GM12878 (cell line): ENCODE measurements at regions not wholly inside any gene's neighbourhood (a gene's known extent, or its start where the extent isn't known, plus 50 kb on each side); places are given as distances from the start of the nearest gene placed in this dataset.

Source experiments
- ATAC-seq: fragments of 200-7000 bp; cut with Tn5 transposase; 3 replicates; pipeline ENCODE4 v1.9.1; 2020; ENCODE audit warnings: mild to moderate bottlenecking, moderate library complexity
- BruUV-seq: library from RNA; stranded (reverse); fragments of 400-500 nt; replicated peaks from 2 replicates; lab custom pipeline; 2021; lab: Mats Ljungman, UMichigan
- CTCF ChIA-PET: fragments of 300-600 bp; sonication (Branson Sonifier 250); formaldehyde crosslinking; extraction: SDS; loops from one replicate; lab custom pipeline; 2021; ENCODE audit warnings: inconsistent platforms; lab: Yijun Ruan, JAX
- POLR2A ChIA-PET: fragments of 350-600 bp; formaldehyde crosslinking; extraction: SDS; loops from one replicate; lab custom pipeline; 2021; ENCODE audit warnings: inconsistent platforms; lab: Charles Lee
- RAD21 ChIA-PET: fragments of 300-600 bp; sonication (Branson Sonifier 250); formaldehyde crosslinking; loops from one replicate; lab custom pipeline; 2023; ENCODE audit warnings: antibody characterized with exemption; ENCODE audit not compliant: unreplicated experiment; lab: Charles Lee
- SMC1A ChIA-PET: fragments of 300-600 bp; sonication (Branson Sonifier 250); formaldehyde crosslinking; loops from one replicate; lab custom pipeline; 2023; ENCODE audit not compliant: unreplicated experiment, uncharacterized antibody; lab: Charles Lee
- DNase-seq: peaks from one replicate; pipeline ENCODE4 v3.0.0-alpha.2; 2011; ENCODE audit warnings: low read depth, low spot score
- FAIRE-seq: peaks from 3 replicates; lab custom pipeline; 2011; peaks lifted over from hg19 to GRCh38; lab: Jason Lieb, UNC
- H2AFZ ChIP-seq: 2 replicates; pipeline ENCODE4 v1.6.0; 2011; ENCODE audit warnings: low read depth, low read length, control low read depth; ENCODE audit not compliant: control insufficient read depth
- H3K27ac ChIP-seq: 2 replicates; pipeline ENCODE4 v1.5.1; 2011; ENCODE audit warnings: control low read depth; ENCODE audit not compliant: control insufficient read depth, insufficient read depth
- H3K27me3 ChIP-seq, 2 experiments: replicated peaks in 1 of 2; 2 replicates each; pipeline versions ENCODE4 v1.6.0 to v1.6.1; 2011; ENCODE audit warnings: low read length in 1 of 2; ENCODE audit not compliant: control insufficient read depth in 2 of 2, insufficient read depth in 2 of 2
- H3K36me3 ChIP-seq, 2 experiments: 2 replicates each; pipeline ENCODE4 v1.5.1; 2011; ENCODE audit warnings: low read length in 1 of 2; ENCODE audit not compliant: control insufficient read depth in 2 of 2, insufficient read depth in 2 of 2
- H3K4me1 ChIP-seq: 2 replicates; pipeline ENCODE4 v1.6.1; 2011; ENCODE audit warnings: mild to moderate bottlenecking, low read length, moderate library complexity, mixed read lengths; ENCODE audit not compliant: control insufficient read depth, insufficient read depth
- H3K4me2 ChIP-seq: 2 replicates; pipeline ENCODE4 v1.6.0; 2011; ENCODE audit warnings: control low read depth; ENCODE audit not compliant: control insufficient read depth, insufficient read depth
- H3K4me3 ChIP-seq: fragments of 200-600 bp; sonication (generic); 2 replicates; pipeline ENCODE4 v1.5.1; 2016
- H3K79me2 ChIP-seq: 2 replicates; pipeline ENCODE4 v1.6.0; 2011; ENCODE audit warnings: low read length; ENCODE audit not compliant: control insufficient read depth, insufficient read depth
- H3K9ac ChIP-seq: 2 replicates; pipeline ENCODE4 v1.8.0; 2011; ENCODE audit warnings: low read length, control low read depth, mixed read lengths; ENCODE audit not compliant: control insufficient read depth, insufficient read depth
- H3K9me3 ChIP-seq: replicated peaks from 3 replicates; pipeline ENCODE4 v1.5.1; 2011; ENCODE audit warnings: mild to moderate bottlenecking, low read length; ENCODE audit not compliant: control insufficient read depth, insufficient read depth
- H4K20me1 ChIP-seq: 2 replicates; pipeline ENCODE4 v1.6.0; 2011; ENCODE audit not compliant: control insufficient read depth, insufficient read depth
- ATF7 ChIP-seq: fragments of 450-650 bp; IDR thresholded peaks from 2 replicates; pipeline ENCODE4 v1.6.1; 2016; ENCODE audit warnings: low read depth, mild to moderate bottlenecking
- CREB1 ChIP-seq: IDR thresholded peaks from 2 replicates; pipeline ENCODE4 v1.6.1; 2012; ENCODE audit warnings: low read depth, mild to moderate bottlenecking, inconsistent platforms
- EP300 ChIP-seq, 2 experiments: fragments of 150-350 bp in 1 of 2; IDR thresholded peaks; 2 replicates each; pipeline ENCODE4 v1.6.1; 2011 to 2012; ENCODE audit warnings: low read depth in 2 of 2, low read length in 2 of 2, borderline replicate concordance in 1 of 2, improper control_type of control experiment in 1 of 2, inconsistent platforms in 1 of 2; ENCODE audit not compliant: control insufficient read depth in 1 of 2
- IKZF1 ChIP-seq: fragments of 450-650 bp; conservative IDR thresholded peaks from 2 replicates; pipeline ENCODE4 v1.6.1; 2017; ENCODE audit warnings: antibody characterized with exemption, mild to moderate bottlenecking
- KAT2A ChIP-seq: conservative IDR thresholded peaks from 2 replicates; pipeline ENCODE4 v1.6.1; 2011; ENCODE audit warnings: low read depth, low read length; ENCODE audit not compliant: control insufficient read depth
- NFIC ChIP-seq: IDR thresholded peaks from 2 replicates; pipeline ENCODE4 v1.6.1; 2012; ENCODE audit warnings: low read depth, mild to moderate bottlenecking, inconsistent platforms, low read length, moderate library complexity
- NR2C2 ChIP-seq: IDR thresholded peaks from 2 replicates; pipeline ENCODE4 v1.6.1; 2011; ENCODE audit warnings: borderline replicate concordance, low read depth; ENCODE audit not compliant: control insufficient read depth, insufficient read length
- POLR2AphosphoS2 ChIP-seq: IDR thresholded peaks from 2 replicates; pipeline ENCODE4 v1.6.1; 2011; ENCODE audit warnings: low read depth, mild to moderate bottlenecking, low read length, improper control_type of control experiment, moderate library complexity
- POU2F2 ChIP-seq: IDR thresholded peaks from 3 replicates; pipeline ENCODE4 v1.6.1; 2011; ENCODE audit warnings: low read depth, mild to moderate bottlenecking, low read length, borderline replicate concordance
- SIN3A ChIP-seq: IDR thresholded peaks from 2 replicates; pipeline ENCODE4 v1.6.1; 2012; ENCODE audit warnings: low read depth, low read length, improper control_type of control experiment
- SMAD5 ChIP-seq: IDR thresholded peaks from 2 replicates; pipeline ENCODE4 v1.6.1; 2016; ENCODE audit warnings: antibody characterized with exemption, low read depth
- SPI1 ChIP-seq: IDR thresholded peaks from 2 replicates; pipeline ENCODE4 v1.6.1; 2011; ENCODE audit warnings: low read depth, mild to moderate bottlenecking, low read length, moderate library complexity, borderline replicate concordance; ENCODE audit not compliant: insufficient read depth
- TCF12 ChIP-seq: IDR thresholded peaks from 2 replicates; pipeline ENCODE4 v1.6.1; 2011; ENCODE audit warnings: low read depth, mild to moderate bottlenecking, low read length
- TCF7 ChIP-seq: IDR thresholded peaks from 2 replicates; pipeline ENCODE4 v1.6.1; 2014; ENCODE audit warnings: antibody characterized with exemption, borderline replicate concordance
- YY1 ChIP-seq: IDR thresholded peaks from 2 replicates; pipeline ENCODE4 v1.6.1; 2011; ENCODE audit warnings: low read depth, mild to moderate bottlenecking, low read length
- ZNF217 ChIP-seq: fragments of 450-650 bp; IDR thresholded peaks from 2 replicates; pipeline ENCODE4 v1.6.1; 2017; ENCODE audit warnings: antibody characterized with exemption, mild to moderate bottlenecking
- ZNF24 ChIP-seq: fragments of 450-650 bp; IDR thresholded peaks from 2 replicates; pipeline ENCODE4 v1.6.1; 2017; ENCODE audit warnings: antibody characterized with exemption, mild to moderate bottlenecking
- ZNF274 ChIP-seq: IDR thresholded peaks from one replicate; pipeline ENCODE4 v1.8.0; 2011; ENCODE audit not compliant: insufficient read length, insufficient read depth
- ZNF384 ChIP-seq: IDR thresholded peaks from 2 replicates; pipeline ENCODE4 v1.6.1; 2012; ENCODE audit warnings: low read depth, mild to moderate bottlenecking, low read length, improper control_type of control experiment, borderline replicate concordance
- WGBS: methylation state at CpG from one replicate; pipeline ENCODE4 v1.1.6; 2016; ENCODE audit warnings: low lambda C conversion rate; ENCODE audit not compliant: insufficient replicate concordance, insufficient coverage; ENCODE audit errors: missing lambda C conversion rate; 5-methylcytosine and 5-hydroxymethylcytosine counted together
- in situ Hi-C: fragments of 300-500 bp; cut with MboI; formaldehyde crosslinking; loops from 9 replicates; pipeline ENCODE4 v1.14.3; 2018; ENCODE audit warnings: mixed read lengths
- intact Hi-C: fragments of 100-400 bp; cut with micrococcal nuclease; formaldehyde crosslinking; loops from one replicate; pipeline ENCODE4 v1.14.2; 2022; ENCODE audit not compliant: unreplicated experiment

- Histone ChIP-seq H2AFZ (no peak overlapping the region), H3K36me3 (no peaks in the 10 kb centered on the region), H3K27ac (no peak overlapping the region), H4K20me1 (no peaks in the 10 kb centered on the region), H3K4me2 (no peak overlapping the region), H3K4me3 (no peak overlapping the region), H3K79me2 (no peaks in the 10 kb centered on the region), H3K4me1 (no peaks in the 10 kb centered on the region), H3K9me3 (no peaks in the 10 kb centered on the region), H3K9ac (no peak overlapping the region), H3K27me3 (no peaks in the 10 kb centered on the region)
- in situ Hi-C loops (no loop called here), intact Hi-C loops (no loop called here)
- ChIA-PET SMC1A (interaction anchor here (0.7 to 1.6 kb wide), 5 partner anchors 11 to 35 kb away, joined by 3 to 5 read pairs (median 4); no protein-coding TSS in a partner anchor), POLR2A (no interaction called here), RAD21 (interaction anchor here (0.9 to 1.5 kb wide), 4 partner anchors 25 to 39 kb away, joined by 3 to 7 read pairs (median 3); no protein-coding TSS in a partner anchor), CTCF (interaction anchor here (0.6 kb wide), 1 partner anchor 1311 kb away, joined by 7 read pairs; no protein-coding TSS in a partner anchor)
- peak; percentile 89 for ATAC-seq
- FAIRE-seq: no peak
- BruUV-seq: no TSS peak
- DNase-seq: no peak
- 32% methylated on average over 4 of the region's 4 CpGs for WGBS
- TF ChIP-seq TCF7 (0 out of 2 replicates have a peak, but pooled peaks have one; percentile 11), ATF7 (peak; percentile 69; the same call in 1 of the 2 replicates), YY1 (no peak), SPI1 (peak; percentile 59; the same call in 1 of the 2 replicates), IKZF1 (0 out of 2 replicates have a peak, but pooled peaks have one; percentile 33)
- TF ChIP-seq, all 136 proteins: peak for 4
These were observed 360.1 kb downstream of the HDGFL1 start for GRCh38 chr6:22929311-22929985.

GRCh38 chr6:22940581-22941290 lies 371.4 kb downstream of the HDGFL1 start:
- RAD21 ChIA-PET: no interaction called here
- Histone ChIP-seq H3K27ac (no peak overlapping the region), H3K9me3 (no peaks in the 10 kb centered on the region), H3K4me3 (no peak overlapping the region), H3K4me2 (no peak overlapping the region), H3K36me3 (no peaks in the 10 kb centered on the region), H4K20me1 (no peaks in the 10 kb centered on the region), H3K27me3 (no peaks in the 10 kb centered on the region), H3K4me1 (no peaks in the 10 kb centered on the region), H3K9ac (no peak overlapping the region), H3K79me2 (no peaks in the 10 kb centered on the region), H2AFZ (no peak overlapping the region)
- BruUV-seq: no TSS peak
- no peak for DNase-seq
- intact Hi-C loops: no loop called here
- CTCF ChIA-PET: no interaction called here
- POLR2A ChIA-PET: no interaction called here
- no peak for ATAC-seq
- SMC1A ChIA-PET: no interaction called here
- in situ Hi-C loops: no loop called here
- FAIRE-seq: no peak
- 12% methylated on average over 6 of the region's 6 CpGs for WGBS
- TF ChIP-seq KAT2A: no peak
- no peak for TF ChIP-seq ZNF24
- no peak for TF ChIP-seq ZNF274
- no peak for TF ChIP-seq TCF12
- TF ChIP-seq POU2F2: no peak
- no peak for TF ChIP-seq SMAD5
- TF ChIP-seq POLR2AphosphoS2: no peak
- no peak for TF ChIP-seq SIN3A
- no peak for TF ChIP-seq NFIC
- TF ChIP-seq CREB1: no peak
- no peak for TF ChIP-seq ZNF217
- TF ChIP-seq NR2C2: no peak
- TF ChIP-seq EP300 (IDR thresholded peaks at IDR 0.05; ENCODE audit: borderline replicate concordance in 1 of 2, control insufficient read depth in 1 of 2, low read depth in 2 of 2, low read length in 2 of 2): no peak
- TF ChIP-seq ZNF384: no peak
